IPS-20b (cell line): ENCODE measurements at regions not wholly inside any gene's neighbourhood (a gene's known extent, or its start where the extent isn't known, plus 50 kb on each side); places are given as distances from the start of the nearest gene placed in this dataset.

Experiments
- H3K27ac ChIP-seq: one replicate; pipeline ENCODE4 v1.5.1; 2013; ENCODE audit warnings: low read length
- H3K27me3 ChIP-seq: 2 replicates; pipeline ENCODE4 v1.6.1; 2013; ENCODE audit warnings: mild to moderate bottlenecking, low read length, inconsistent platforms; ENCODE audit not compliant: insufficient read depth
- H3K36me3 ChIP-seq: 2 replicates; pipeline ENCODE4 v1.6.1; 2013; ENCODE audit warnings: low read depth, mild to moderate bottlenecking, inconsistent platforms, low read length, moderate library complexity; ENCODE audit not compliant: insufficient read depth
- H3K4me1 ChIP-seq: 2 replicates; pipeline ENCODE4 v1.6.1; 2013; ENCODE audit warnings: mild to moderate bottlenecking, control low read depth, inconsistent platforms, low read length, moderate library complexity; ENCODE audit not compliant: insufficient read depth
- H3K4me3 ChIP-seq: 2 replicates; pipeline ENCODE4 v1.5.1; 2013; ENCODE audit warnings: mild to moderate bottlenecking, low read length, inconsistent platforms
- H3K9ac ChIP-seq: 2 replicates; pipeline ENCODE4 v1.6.1; 2013; ENCODE audit warnings: low read depth, mild to moderate bottlenecking, inconsistent platforms, low read length, moderate library complexity
- H3K9me3 ChIP-seq: 2 replicates; pipeline ENCODE4 v1.6.1; 2013; ENCODE audit warnings: mild to moderate bottlenecking, low read depth, low read length, inconsistent platforms; ENCODE audit not compliant: insufficient read depth

DNA sequence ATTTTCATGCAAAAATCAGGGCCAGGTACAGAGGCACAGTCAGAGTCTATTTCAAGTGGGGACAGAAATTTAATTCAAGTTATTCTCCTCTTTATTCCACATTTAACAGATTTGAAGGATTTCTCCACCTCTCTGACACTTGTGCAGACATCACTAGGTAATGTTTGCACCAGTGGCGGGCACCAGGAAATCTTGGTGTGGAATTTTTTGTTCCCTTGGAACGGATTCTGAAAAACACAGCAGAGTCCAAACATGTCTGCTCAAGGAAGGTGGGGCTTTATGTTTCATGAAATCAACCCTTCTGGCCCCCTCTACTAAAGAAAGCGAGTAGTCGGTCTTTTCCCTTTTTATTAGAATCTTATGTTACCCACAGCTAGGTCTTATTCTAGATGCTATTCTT is 271.2 kb upstream of the MDFIC2 start:
- Histone ChIP-seq H3K36me3 (no peaks in the 10 kb centered on the region), H3K27me3 (no peaks in the 10 kb centered on the region), H3K4me1 (peaks cover 4% of the 10 kb centered on the region; the same call in 1 of the 2 replicates), H3K27ac (no peak overlapping the region), H3K4me3 (no peak overlapping the region), H3K9ac (no peak overlapping the region), H3K9me3 (no peaks in the 10 kb centered on the region)

DNA sequence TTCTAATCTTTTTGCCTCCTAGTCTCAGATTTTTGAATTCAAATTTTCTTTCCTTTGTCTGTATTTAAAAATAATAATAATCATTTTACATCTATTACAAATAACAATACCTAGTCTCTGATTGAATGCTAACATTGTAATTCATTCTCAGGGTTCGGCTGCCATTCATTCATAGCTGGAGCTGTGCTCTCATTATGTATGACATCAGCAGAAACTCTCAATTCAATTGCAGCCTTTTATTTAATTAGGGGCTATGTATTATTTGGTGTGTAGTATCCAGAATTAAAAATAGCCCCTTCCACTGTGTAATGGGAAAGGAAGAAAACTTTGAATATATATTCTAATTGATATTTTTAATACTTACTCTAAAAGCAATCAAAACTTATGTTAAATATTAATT is 270.4 kb upstream of the MDFIC2 start:
- Histone ChIP-seq H3K27me3 (no peaks in the 10 kb centered on the region), H3K4me3 (no peak overlapping the region), H3K36me3 (no peaks in the 10 kb centered on the region), H3K9ac (no peak overlapping the region), H3K27ac (no peak overlapping the region), H3K4me1 (peaks cover 4% of the 10 kb centered on the region; the same call in 1 of the 2 replicates), H3K9me3 (no peaks in the 10 kb centered on the region)

DNA sequence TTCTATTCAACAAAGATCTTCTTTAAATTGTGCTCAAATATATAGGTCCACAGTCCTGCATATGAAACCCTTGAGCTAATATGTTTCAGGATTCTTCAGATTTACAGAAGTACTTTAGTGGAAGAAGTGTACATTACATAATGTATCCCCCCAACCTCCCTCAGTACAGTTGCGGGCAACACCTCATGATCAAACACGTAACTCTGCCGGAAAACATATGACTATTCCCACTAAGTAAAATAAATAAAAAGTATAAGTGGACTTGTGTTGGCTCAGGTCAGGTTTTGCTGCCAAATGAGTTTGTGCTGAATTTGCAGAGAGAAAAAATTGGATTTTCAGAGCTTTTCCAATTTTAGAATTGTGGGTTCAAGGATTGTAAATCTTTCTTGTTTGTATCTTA is 267.6 kb upstream of the MDFIC2 start:
- Histone ChIP-seq H3K9ac (no peak overlapping the region), H3K36me3 (no peaks in the 10 kb centered on the region), H3K4me1 (peaks cover 4% of the 10 kb centered on the region; the same call in 1 of the 2 replicates), H3K4me3 (no peak overlapping the region), H3K27ac (no peak overlapping the region), H3K27me3 (no peaks in the 10 kb centered on the region), H3K9me3 (no peaks in the 10 kb centered on the region)

DNA sequence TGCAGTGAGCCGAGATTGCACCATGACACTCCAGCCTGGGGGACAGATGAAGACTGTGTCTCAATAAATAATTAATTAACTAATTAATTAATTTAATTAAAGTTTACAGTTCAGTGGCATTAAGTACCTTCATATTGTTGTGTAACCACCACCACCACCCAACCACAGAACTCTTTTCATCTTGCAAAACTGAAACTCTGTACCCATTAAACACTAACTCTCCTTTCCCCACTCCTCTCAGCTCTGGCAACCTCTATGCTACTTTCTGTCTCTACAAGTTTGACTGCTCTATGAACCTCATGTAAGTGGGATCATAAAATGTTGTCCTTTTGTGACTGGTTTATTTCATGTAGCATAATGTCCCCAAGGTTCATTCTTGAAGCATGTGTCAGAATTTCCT is 259.3 kb upstream of the MDFIC2 start:
- Histone ChIP-seq H3K4me3 (no peak overlapping the region), H3K36me3 (no peaks in the 10 kb centered on the region), H3K27ac (no peak overlapping the region), H3K4me1 (no peaks in the 10 kb centered on the region), H3K9me3 (no peaks in the 10 kb centered on the region), H3K9ac (no peak overlapping the region), H3K27me3 (no peaks in the 10 kb centered on the region)

DNA sequence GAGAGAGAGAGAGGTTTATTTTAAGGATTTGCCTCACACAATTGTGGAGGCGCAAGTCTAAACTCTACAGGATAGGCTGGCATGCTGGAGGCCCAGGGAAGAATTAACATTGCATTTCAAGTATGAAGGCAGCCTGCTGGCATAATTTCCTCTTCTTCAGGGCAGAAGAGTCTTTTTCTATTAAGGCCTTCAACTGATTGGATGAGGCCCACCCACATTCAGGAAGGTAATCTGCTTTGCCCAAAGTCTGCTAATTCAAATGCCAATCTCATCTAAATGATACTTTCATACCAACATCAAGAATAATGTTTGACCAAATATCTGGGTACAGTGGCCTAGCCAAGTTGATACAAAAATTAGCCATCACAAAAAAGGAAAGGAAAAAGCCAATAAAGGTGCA is 258.1 kb upstream of the MDFIC2 start:
- Histone ChIP-seq H3K4me3 (no peak overlapping the region), H3K9me3 (no peaks in the 10 kb centered on the region)

DNA sequence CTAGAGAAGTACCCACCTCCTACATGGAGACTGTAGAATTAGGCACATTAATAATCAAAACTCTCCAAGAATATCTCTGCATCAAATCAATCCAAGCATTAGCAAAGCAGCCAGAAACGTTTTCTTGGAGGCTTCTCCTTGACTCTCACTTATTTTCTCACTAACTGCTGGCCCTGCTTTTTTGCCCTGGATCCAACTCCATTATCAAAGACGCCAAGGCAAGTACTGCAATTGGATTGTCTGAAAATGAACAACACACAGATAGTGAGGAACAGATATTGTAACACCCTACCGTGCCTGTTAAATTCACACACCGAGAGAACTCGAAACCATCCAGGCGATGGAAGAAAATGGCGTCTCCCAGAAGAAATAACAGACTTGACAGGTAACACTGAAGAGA is 256.2 kb upstream of the MDFIC2 start:
- no peak overlapping the region for H3K27ac ChIP-seq
- H3K27me3 ChIP-seq: no peaks in the 10 kb centered on the region
- H3K9ac ChIP-seq: no peak overlapping the region
- H3K4me3 ChIP-seq: no peak overlapping the region
- no peaks in the 10 kb centered on the region for H3K36me3 ChIP-seq
- H3K4me1 ChIP-seq: no peaks in the 10 kb centered on the region
- H3K9me3 ChIP-seq: no peaks in the 10 kb centered on the region

More for the DNA sequence above, 258.1 kb upstream of the MDFIC2 start:
- Histone ChIP-seq H3K27ac (no peak overlapping the region), H3K4me1 (no peaks in the 10 kb centered on the region), H3K36me3 (no peaks in the 10 kb centered on the region), H3K27me3 (no peaks in the 10 kb centered on the region), H3K9ac (no peak overlapping the region)

DNA sequence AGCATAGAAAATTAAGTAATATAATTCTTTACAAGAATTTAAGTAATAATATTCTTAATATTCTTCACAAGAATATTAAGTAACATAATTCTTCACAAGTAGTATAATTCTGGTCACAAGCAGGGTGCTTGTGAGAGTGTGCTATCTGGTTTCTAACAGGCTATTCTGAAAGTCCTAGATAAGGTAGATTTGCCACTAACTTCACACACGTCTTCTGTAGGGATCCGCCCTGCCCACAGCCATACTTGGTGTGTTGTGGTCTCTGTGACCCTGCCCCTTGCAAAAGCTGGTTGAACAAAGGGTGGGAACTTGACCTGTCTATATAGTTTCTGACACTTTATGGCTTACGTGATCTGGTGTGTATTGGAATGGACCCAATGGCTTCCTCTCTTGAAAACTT is 253.4 kb upstream of the MDFIC2 start:
- no peaks in the 10 kb centered on the region for H3K36me3 ChIP-seq
- H3K27ac ChIP-seq: no peak overlapping the region
- H3K27me3 ChIP-seq: no peaks in the 10 kb centered on the region

DNA sequence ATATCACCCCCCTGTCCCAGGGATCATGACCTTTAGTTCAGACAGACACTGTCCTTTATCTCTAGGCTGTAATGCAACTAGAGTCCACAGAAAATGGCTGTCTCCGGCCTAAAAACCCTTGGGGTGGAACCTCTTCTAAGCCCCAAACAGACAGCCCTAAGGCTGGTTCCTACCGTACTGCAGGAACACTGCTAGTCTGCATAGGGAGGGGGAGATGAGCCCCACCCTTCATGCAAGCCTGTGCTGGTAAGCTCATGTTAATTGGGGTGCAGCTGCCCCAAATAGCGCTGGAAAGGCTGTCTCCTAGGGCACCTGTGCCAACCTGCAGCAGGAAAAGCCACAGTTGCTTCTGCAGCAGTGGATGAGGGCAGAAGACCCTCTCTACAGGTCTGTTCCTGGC is 252.1 kb upstream of the MDFIC2 start:
- Histone ChIP-seq H3K9me3 (no peaks in the 10 kb centered on the region), H3K27ac (no peak overlapping the region), H3K36me3 (no peaks in the 10 kb centered on the region), H3K9ac (no peak overlapping the region), H3K27me3 (no peaks in the 10 kb centered on the region), H3K4me3 (no peak overlapping the region), H3K4me1 (no peaks in the 10 kb centered on the region)

More for the DNA sequence above, 253.4 kb upstream of the MDFIC2 start:
- H3K4me1 ChIP-seq: no peaks in the 10 kb centered on the region
- H3K4me3 ChIP-seq: no peak overlapping the region
- H3K9me3 ChIP-seq: no peaks in the 10 kb centered on the region
- H3K9ac ChIP-seq: no peak overlapping the region

DNA sequence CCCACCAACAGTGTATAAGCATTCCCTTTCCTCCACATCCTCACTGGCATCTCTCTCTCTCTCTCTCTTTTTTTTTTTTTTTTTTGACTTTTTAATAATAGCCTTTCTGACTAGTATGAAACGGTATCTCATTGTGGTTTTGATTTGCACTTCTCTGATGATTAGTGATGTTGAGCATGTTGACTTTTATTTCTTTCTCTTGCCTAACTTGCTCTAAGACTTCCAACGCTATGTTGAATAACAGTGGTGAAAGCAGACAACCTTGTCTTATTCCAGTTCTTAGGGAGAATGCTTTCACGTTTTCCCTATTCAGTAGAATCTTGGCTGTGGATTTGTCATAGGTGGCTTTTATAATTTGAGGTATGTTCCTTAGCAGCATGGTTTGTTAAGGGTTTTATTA is 249.4 kb upstream of the MDFIC2 start:
- no peaks in the 10 kb centered on the region for H3K27me3 ChIP-seq
- H3K4me3 ChIP-seq: no peak overlapping the region
- H3K4me1 ChIP-seq: no peaks in the 10 kb centered on the region
- H3K9ac ChIP-seq: no peak overlapping the region
- no peaks in the 10 kb centered on the region for H3K36me3 ChIP-seq
- H3K9me3 ChIP-seq: no peaks in the 10 kb centered on the region
- no peak overlapping the region for H3K27ac ChIP-seq

DNA sequence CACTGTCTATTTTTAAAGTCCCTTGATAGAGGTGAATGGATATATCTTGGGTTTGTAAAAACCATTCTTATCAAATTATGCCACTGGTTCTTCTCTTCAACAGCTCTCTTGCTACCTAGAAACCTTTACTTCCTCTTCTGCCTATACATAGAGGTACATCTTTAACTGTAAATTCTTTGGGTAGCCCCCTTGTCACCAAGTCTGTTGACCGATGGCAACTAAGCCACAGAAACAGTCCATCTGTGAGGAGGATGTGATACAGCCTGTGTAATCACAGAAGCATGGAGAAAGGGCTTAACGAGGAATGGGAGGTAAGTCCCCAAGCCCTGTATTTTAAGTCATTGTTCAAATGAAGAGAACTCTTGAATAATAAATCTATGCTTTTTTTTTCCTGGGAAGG is 246.5 kb upstream of the MDFIC2 start:
- no peak overlapping the region for H3K4me3 ChIP-seq
- H3K36me3 ChIP-seq: no peaks in the 10 kb centered on the region
- H3K9me3 ChIP-seq: no peaks in the 10 kb centered on the region
- no peaks in the 10 kb centered on the region for H3K27me3 ChIP-seq
- H3K9ac ChIP-seq: no peak overlapping the region
- peaks cover 2% of the 10 kb centered on the region for H3K4me1 ChIP-seq
- no peak overlapping the region for H3K27ac ChIP-seq

DNA sequence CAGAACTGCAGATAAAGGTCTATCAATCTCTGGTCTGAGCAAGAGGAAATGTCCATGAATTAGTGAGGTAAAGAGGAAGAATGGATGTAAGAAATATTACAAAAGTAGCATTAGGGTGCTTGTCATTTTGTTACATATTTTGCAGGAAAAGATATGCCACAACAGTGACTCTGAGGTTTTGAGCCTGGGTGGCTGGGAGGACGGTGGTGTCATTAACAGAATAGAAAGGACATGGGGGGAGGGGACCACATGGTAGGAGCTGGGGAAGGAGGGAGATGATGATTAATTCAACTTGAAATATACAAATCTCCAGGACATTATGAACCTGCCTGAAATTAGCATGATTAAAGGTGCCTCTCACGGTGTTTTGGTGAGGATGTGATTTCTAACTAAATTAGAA is 245.5 kb upstream of the MDFIC2 start:
- H3K9ac ChIP-seq: no peak overlapping the region
- H3K9me3 ChIP-seq: no peaks in the 10 kb centered on the region
- no peaks in the 10 kb centered on the region for H3K27me3 ChIP-seq
- H3K4me1 ChIP-seq: peaks cover 4% of the 10 kb centered on the region
- H3K36me3 ChIP-seq: no peaks in the 10 kb centered on the region
- H3K27ac ChIP-seq: no peak overlapping the region
- no peak overlapping the region for H3K4me3 ChIP-seq

DNA sequence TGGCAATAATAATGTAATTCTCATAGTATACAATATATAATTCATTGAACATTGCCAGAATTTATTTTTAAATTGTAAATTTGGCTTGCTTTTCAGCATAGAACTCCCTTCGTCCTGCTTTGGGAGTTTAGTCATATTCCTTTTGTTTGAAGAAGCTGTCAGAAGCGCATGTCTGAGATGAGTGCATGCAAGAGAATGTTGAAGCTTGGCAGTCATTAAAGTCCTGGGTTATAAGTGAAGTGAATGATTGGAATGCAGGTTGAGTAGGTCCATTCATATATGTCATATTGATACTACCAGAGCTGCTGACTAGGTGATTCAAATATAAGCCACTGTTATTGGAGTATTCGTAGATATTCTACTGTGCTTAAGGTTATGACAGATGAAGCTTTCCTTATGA is 243.6 kb upstream of the MDFIC2 start:
- no peaks in the 10 kb centered on the region for H3K27me3 ChIP-seq
- H3K4me3 ChIP-seq: no peak overlapping the region

DNA sequence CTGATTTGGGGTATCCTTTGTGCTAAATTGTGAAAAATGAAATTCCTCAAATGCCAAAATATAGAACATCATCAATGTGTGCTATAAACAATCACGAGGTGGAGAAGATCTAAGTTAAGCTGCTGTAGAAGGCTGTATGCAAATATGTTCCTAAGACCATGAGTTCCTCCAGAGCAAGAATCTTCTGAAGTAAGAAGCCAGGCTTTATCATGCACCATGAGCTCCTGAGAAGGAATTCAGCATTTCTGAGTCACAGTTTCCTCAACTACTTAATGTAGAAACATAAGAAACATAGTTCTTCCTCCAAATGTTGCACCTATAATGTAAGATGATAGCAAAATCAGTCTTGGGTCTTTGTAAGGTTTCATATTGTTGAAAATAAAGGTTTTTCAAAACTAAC is 241.7 kb upstream of the MDFIC2 start:
- H3K9ac ChIP-seq: no peak overlapping the region
- no peaks in the 10 kb centered on the region for H3K27me3 ChIP-seq
- H3K27ac ChIP-seq: no peak overlapping the region
- no peak overlapping the region for H3K4me3 ChIP-seq
- H3K9me3 ChIP-seq: peaks cover 8% of the 10 kb centered on the region
- no peaks in the 10 kb centered on the region for H3K36me3 ChIP-seq
- H3K4me1 ChIP-seq: peaks cover 4% of the 10 kb centered on the region

More for the DNA sequence above, 243.6 kb upstream of the MDFIC2 start:
- Histone ChIP-seq H3K27ac (no peak overlapping the region), H3K9ac (no peak overlapping the region), H3K9me3 (peaks cover 6% of the 10 kb centered on the region), H3K4me1 (peaks cover 4% of the 10 kb centered on the region), H3K36me3 (no peaks in the 10 kb centered on the region)
